Parathyroid adenoma (tissue), 2 donors: ENCODE measurements at regions not wholly inside any gene's neighbourhood (a gene's known extent, or its start where the extent isn't known, plus 50 kb on each side); places are given as distances from the start of the nearest gene placed in this dataset.

Source experiments
- H2AFZ ChIP-seq: fragments of 300-600 bp; sonication (generic); one replicate; pipeline ENCODE4 v1.7.0; 2017; ENCODE audit warnings: antibody characterized with exemption, mild to moderate bottlenecking
- H3K27ac ChIP-seq: fragments of 300-600 bp; sonication (generic); one replicate; pipeline ENCODE4 v1.7.0; 2017
- H3K27me3 ChIP-seq: fragments of 300-600 bp; sonication (generic); one replicate; pipeline ENCODE4 v1.7.0; 2017; ENCODE audit warnings: low read length; ENCODE audit not compliant: control insufficient read depth, insufficient read depth
- H3K36me3 ChIP-seq: fragments of 300-600 bp; sonication (generic); one replicate; pipeline ENCODE4 v1.7.0; 2017; ENCODE audit warnings: low read length; ENCODE audit not compliant: control insufficient read depth, insufficient read depth
- H3K4me1 ChIP-seq: fragments of 300-600 bp; sonication (generic); one replicate; pipeline ENCODE4 v1.7.0; 2017; ENCODE audit warnings: control low read depth
- H3K4me2 ChIP-seq: fragments of 300-600 bp; sonication (generic); one replicate; pipeline ENCODE4 v1.7.0; 2017; ENCODE audit warnings: low read length
- H3K4me3 ChIP-seq: fragments of 300-600 bp; sonication (generic); one replicate; pipeline ENCODE4 v1.7.0; 2017; ENCODE audit warnings: low read depth, low read length
- H3K79me2 ChIP-seq: fragments of 300-600 bp; sonication (generic); one replicate; pipeline ENCODE4 v1.7.0; 2017; ENCODE audit warnings: control low read depth
- H3K9ac ChIP-seq: fragments of 300-600 bp; sonication (generic); one replicate; pipeline ENCODE4 v1.7.0; 2017; ENCODE audit warnings: mild to moderate bottlenecking
- H3K9me3 ChIP-seq: fragments of 300-600 bp; sonication (generic); one replicate; pipeline ENCODE4 v1.7.0; 2017; ENCODE audit warnings: low read length; ENCODE audit not compliant: control insufficient read depth
- TF ChIP-seq, protein P1 (sequence below): fragments of 300-600 bp; sonication (generic); IDR thresholded peaks from one replicate; pipeline ENCODE4 v1.7.0; 2017; ENCODE audit warnings: antibody characterized with exemption, mild to moderate bottlenecking
- donor health status: primary hyperparathyroidism.

GRCh38 chr10:121690152-121690848, 92.1 kb upstream of the FGFR2 start:
- TF ChIP-seq, protein P1, sequence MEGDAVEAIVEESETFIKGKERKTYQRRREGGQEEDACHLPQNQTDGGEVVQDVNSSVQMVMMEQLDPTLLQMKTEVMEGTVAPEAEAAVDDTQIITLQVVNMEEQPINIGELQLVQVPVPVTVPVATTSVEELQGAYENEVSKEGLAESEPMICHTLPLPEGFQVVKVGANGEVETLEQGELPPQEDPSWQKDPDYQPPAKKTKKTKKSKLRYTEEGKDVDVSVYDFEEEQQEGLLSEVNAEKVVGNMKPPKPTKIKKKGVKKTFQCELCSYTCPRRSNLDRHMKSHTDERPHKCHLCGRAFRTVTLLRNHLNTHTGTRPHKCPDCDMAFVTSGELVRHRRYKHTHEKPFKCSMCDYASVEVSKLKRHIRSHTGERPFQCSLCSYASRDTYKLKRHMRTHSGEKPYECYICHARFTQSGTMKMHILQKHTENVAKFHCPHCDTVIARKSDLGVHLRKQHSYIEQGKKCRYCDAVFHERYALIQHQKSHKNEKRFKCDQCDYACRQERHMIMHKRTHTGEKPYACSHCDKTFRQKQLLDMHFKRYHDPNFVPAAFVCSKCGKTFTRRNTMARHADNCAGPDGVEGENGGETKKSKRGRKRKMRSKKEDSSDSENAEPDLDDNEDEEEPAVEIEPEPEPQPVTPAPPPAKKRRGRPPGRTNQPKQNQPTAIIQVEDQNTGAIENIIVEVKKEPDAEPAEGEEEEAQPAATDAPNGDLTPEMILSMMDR, result no peak
- H3K27ac ChIP-seq, result peak overlapping the region; percentile 73

DNA sequence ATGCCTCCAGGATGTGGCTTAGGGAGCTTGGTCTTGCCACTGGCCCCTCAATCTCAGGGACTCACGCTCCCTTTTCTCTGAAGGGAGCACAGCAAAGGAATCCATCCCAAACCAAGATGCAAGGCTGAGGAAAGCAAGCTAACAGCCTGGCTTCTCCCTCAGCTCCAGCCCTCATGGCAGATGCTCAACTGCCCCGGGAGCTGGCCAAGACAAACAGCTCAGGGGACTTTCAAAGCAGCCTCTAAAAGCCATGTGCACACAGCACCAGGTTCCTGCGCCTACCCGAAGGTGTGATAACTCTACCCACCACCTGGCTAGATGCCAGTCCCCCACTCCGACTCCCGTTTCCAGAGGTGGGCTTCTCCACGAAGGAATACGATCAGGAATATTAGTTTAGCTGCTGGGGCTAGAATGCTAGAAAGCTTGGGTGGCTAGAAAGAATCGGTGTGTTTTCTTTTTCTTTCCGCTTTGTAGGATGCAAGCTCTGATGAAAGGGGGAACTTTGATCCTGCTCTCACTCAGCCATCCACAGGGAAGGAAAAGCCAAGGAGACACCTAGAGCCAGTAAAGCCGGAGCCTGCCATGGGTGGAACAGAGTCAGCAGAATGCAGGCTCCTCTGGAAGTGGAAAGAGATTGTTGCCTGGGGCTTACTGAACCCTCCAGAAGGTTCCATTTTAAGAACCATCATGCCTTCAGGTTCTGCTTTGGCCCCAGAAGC, 89.0 kb upstream of the FGFR2 start:
- no peaks in the 10 kb centered on the region for H3K79me2 ChIP-seq
- no peaks in the 10 kb centered on the region for H3K9me3 ChIP-seq
- no peak overlapping the region for H3K4me3 ChIP-seq
- no peak overlapping the region for H3K9ac ChIP-seq
- no peaks in the 10 kb centered on the region for H3K27me3 ChIP-seq
- no peak overlapping the region for H3K27ac ChIP-seq
- H2AFZ ChIP-seq, result peak overlapping the region; percentile 36
- no peak overlapping the region for H3K4me2 ChIP-seq
- peaks cover 7% of the 10 kb centered on the region for H3K4me1 ChIP-seq
- TF ChIP-seq, protein P1, result no peak
- no peaks in the 10 kb centered on the region for H3K36me3 ChIP-seq

More at GRCh38 chr10:121690152-121690848, 92.1 kb upstream of the FGFR2 start:
- Histone ChIP-seq H3K9me3 (no peaks in the 10 kb centered on the region), H3K9ac (no peak overlapping the region), H2AFZ (peak overlapping the region; percentile 20), H3K4me3 (no peak overlapping the region), H3K79me2 (no peaks in the 10 kb centered on the region), H3K36me3 (no peaks in the 10 kb centered on the region), H3K4me2 (peak overlapping the region; percentile 2), H3K4me1 (peaks cover 17% of the 10 kb centered on the region), H3K27me3 (no peaks in the 10 kb centered on the region)

DNA sequence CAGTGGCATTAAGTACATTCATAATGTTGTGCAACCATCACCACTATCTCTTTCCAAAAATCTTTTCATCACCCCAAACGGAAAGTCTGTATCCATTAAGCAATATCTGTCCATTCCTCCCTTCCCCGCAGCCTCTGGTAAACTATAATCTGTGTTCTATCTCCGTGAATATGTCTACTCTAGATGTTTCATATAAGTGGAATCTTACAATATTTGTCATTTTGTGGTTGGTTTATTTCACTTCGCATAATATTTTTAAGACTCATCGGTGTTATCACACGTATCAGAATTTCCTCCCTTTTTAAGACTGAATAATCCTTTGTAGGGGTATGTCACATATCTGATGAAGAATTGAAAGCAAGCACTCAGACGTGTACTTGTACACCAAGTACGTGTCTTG, 86.0 kb upstream of the FGFR2 start:
- no peak overlapping the region for H3K9ac ChIP-seq
- no peaks in the 10 kb centered on the region for H3K27me3 ChIP-seq
- H3K4me2 ChIP-seq, result no peak overlapping the region
- H3K27ac ChIP-seq, result no peak overlapping the region
- H3K36me3 ChIP-seq, result no peaks in the 10 kb centered on the region
- H3K4me1 ChIP-seq, result peaks cover 8% of the 10 kb centered on the region
- H2AFZ ChIP-seq, result no peak overlapping the region
- no peaks in the 10 kb centered on the region for H3K79me2 ChIP-seq
- H3K9me3 ChIP-seq, result no peaks in the 10 kb centered on the region
- no peak overlapping the region for H3K4me3 ChIP-seq
- TF ChIP-seq, protein P1, result no peak

DNA sequence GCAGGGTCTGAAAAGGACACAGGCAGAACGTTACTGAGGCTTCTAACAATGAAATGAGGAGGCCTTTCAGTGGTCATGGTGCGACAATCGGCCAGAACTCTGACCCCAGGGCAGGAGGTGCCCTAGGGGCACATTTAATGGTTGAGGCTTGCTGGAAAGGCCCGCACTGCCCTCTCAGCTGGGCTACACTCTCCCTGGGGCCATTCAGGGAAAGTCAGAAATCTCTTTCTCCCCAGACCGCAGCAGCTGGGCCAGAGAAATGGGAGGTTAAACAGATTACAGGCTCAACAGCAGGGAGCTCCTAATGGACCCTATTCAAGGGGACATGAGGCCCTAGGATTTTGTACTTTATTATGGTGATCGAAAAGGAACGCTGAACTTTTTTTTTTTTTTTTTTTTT, 85.6 kb upstream of the FGFR2 start:
- H3K79me2 ChIP-seq, result no peaks in the 10 kb centered on the region
- no peak overlapping the region for H3K4me3 ChIP-seq
- TF ChIP-seq, protein P1, result no peak
- no peak overlapping the region for H3K4me2 ChIP-seq
- no peaks in the 10 kb centered on the region for H3K36me3 ChIP-seq
- H3K9ac ChIP-seq, result no peak overlapping the region
- no peaks in the 10 kb centered on the region for H3K27me3 ChIP-seq
- no peaks in the 10 kb centered on the region for H3K9me3 ChIP-seq
- no peak overlapping the region for H2AFZ ChIP-seq
- no peak overlapping the region for H3K27ac ChIP-seq
- H3K4me1 ChIP-seq, result peaks cover 8% of the 10 kb centered on the region
